GM23248 (cell line): ENCODE measurements at regions not wholly inside any gene's neighbourhood (a gene's known extent, or its start where the extent isn't known, plus 50 kb on each side); places are given as distances from the start of the nearest gene placed in this dataset.

Experiments used
- EZH2 ChIP-seq: fragments of 200-600 bp; sonication (generic); IDR thresholded peaks from 2 replicates; pipeline ENCODE4 v1.6.1; 2018; ENCODE audit warnings: antibody characterized with exemption, mild to moderate bottlenecking; ENCODE audit not compliant: insufficient read depth, poor library complexity, severe bottlenecking
- EZH2phosphoT487 ChIP-seq: fragments of 200-600 bp; sonication (generic); IDR thresholded peaks from 2 replicates; pipeline ENCODE4 v1.6.1; 2018; ENCODE audit warnings: antibody characterized with exemption, moderate library complexity, mild to moderate bottlenecking, low read depth; ENCODE audit not compliant: insufficient read depth

DNA sequence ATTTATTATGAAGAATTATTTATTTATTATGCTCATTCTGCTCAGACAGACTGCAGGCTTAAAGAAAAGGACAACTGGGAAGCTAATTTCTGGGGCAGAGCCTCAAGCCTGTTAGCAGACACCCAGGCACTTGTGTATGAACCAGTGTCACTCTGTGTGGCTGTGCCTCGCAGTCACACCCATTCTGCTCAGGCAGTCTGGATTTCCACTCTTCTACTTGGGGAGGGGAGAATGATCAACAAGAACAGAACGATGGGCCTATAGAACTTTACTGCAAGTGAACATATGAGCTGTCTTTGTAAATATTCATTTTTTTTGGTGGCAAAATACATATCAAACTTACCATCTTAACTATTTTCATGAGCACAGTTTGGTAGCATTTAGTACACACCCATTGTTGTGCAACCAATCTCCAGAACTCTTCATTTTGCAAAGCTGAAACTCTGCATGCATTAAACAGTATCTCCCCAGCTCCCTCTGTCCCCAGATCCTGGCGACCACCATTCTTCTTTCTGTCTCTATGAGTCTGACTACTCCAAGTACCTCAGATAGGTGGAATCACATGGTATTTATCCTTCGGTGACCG, 181.7 kb downstream of the NUFIP1 start:
- TF ChIP-seq EZH2phosphoT487 (no peak), EZH2 (no peak)
